Muscle of leg (tissue), 3 donors: ENCODE measurements at regions not wholly inside any gene's neighbourhood (a gene's known extent, or its start where the extent isn't known, plus 50 kb on each side); places are given as distances from the start of the nearest gene placed in this dataset.

ENCODE experiments used
- DNase-seq: peaks from one replicate; pipeline ENCODE4 v3.0.0; 2013
- H3K27ac ChIP-seq: one replicate; pipeline ENCODE4 v1.5.1; 2013; ENCODE audit warnings: mild to moderate bottlenecking, low read length, control low read depth
- H3K27me3 ChIP-seq: one replicate; pipeline ENCODE4 v1.6.1; 2013; ENCODE audit warnings: low read length; ENCODE audit not compliant: control insufficient read depth, insufficient read depth
- H3K36me3 ChIP-seq: one replicate; pipeline ENCODE4 v1.6.1; 2013; ENCODE audit warnings: low read length; ENCODE audit not compliant: control insufficient read depth, insufficient read depth
- H3K4me1 ChIP-seq: one replicate; pipeline ENCODE4 v1.6.1; 2013; ENCODE audit warnings: low read length; ENCODE audit not compliant: control insufficient read depth, insufficient read depth
- H3K4me3 ChIP-seq: one replicate; pipeline ENCODE4 v1.5.1; 2013; ENCODE audit warnings: low read length, control low read depth
- H3K9me3 ChIP-seq: replicated peaks from 2 replicates; pipeline ENCODE4 v1.6.1; 2013; ENCODE audit warnings: low read depth, low read length; ENCODE audit not compliant: control insufficient read depth
- WGBS: methylation state at CpG from one replicate; pipeline ENCODE4 v1.1.5; 2013; ENCODE audit warnings: missing lambda C conversion rate; ENCODE audit not compliant: insufficient coverage; 5-methylcytosine and 5-hydroxymethylcytosine counted together

DNA sequence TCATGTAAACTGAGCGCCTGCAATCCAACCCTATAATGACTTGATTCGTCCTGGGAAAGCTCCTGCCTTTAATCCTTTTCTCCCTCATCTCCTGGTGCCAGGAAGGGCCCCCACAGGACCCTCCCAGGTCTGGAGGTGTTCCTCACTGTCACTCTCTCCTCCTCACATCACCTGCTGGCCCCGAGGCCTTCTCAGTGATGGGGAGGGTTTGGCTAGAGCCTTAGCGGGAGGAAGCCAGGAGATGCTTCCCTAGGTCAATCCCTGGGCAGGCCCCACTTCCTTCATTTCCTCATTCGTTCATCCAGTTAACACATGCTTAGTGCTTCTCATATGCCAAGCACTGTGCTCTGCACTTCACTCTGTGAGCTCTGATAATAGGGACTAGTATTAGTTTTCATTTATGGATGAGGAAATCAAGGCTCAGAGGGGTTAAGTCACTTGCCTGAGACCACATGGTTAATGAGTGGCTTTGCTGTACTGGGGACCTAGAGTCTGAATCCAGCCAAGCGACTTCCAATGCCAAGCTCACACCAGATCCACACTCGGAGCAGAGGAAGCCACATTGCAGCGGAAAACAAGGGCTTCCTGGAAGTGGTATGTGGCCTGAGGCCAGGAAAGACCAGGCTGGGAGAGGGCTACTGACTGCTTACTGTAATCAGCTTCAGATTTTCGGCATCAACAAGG is 50.3 kb upstream of the CHRNB4 start:
- Histone ChIP-seq H3K4me1 (peaks cover 11% of the 10 kb centered on the region), H3K36me3 (no peaks in the 10 kb centered on the region), H3K9me3 (no peaks in the 10 kb centered on the region), H3K27ac (no peak overlapping the region), H3K4me3 (no peak overlapping the region), H3K27me3 (peaks cover 2% of the 10 kb centered on the region)
- DNase-seq = peak; percentile 20
- 49% methylated on average over 3 of the region's 9 CpGs for WGBS
